Endothelial cell of umbilical vein (primary cell): ENCODE measurements at regions not wholly inside any gene's neighbourhood (a gene's known extent, or its start where the extent isn't known, plus 50 kb on each side); places are given as distances from the start of the nearest gene placed in this dataset.

Experiments
- BruUV-seq: library from RNA; stranded (reverse); fragments of 400-500 nt; replicated peaks from 2 replicates; lab custom pipeline; 2021; lab: Mats Ljungman, UMichigan
- CTCF ChIA-PET: fragments of 300-600, 350-600 bp; sonication (Branson Sonifier 250); formaldehyde crosslinking; loops from one replicate; lab custom pipeline; 2021; ENCODE audit warnings: antibody characterized with exemption, inconsistent platforms; lab: Charles Lee
- POLR2A ChIA-PET: fragments of 300-600, 350-600 bp; sonication (Branson Sonifier 250); formaldehyde crosslinking; loops from one replicate; lab custom pipeline; 2021; ENCODE audit warnings: antibody characterized with exemption, inconsistent platforms; lab: Charles Lee
- DNase-seq: peaks from one replicate; pipeline ENCODE4 v3.0.0-alpha.2; 2011; ENCODE audit warnings: low read depth, low spot score
- FAIRE-seq: peaks from 2 replicates; lab custom pipeline; 2011; peaks lifted over from hg19 to GRCh38; lab: Jason Lieb, UNC
- H2AFZ ChIP-seq: 2 replicates; pipeline ENCODE4 v1.6.0; 2012; ENCODE audit warnings: low read depth, low read length, control low read depth, inconsistent platforms
- H3K27ac ChIP-seq: 2 replicates; pipeline ENCODE4 v1.5.1; 2011; ENCODE audit warnings: low read depth, mild to moderate bottlenecking, control low read depth, low read length, moderate library complexity; ENCODE audit not compliant: insufficient read depth
- H3K27me3 ChIP-seq, 2 experiments: 2 replicates each; pipeline versions ENCODE4 v1.6.0 to v1.6.1; 2011; ENCODE audit warnings: low read length in 2 of 2, mixed read lengths in 1 of 2; ENCODE audit not compliant: control insufficient read depth in 2 of 2, insufficient read depth in 2 of 2
- H3K36me3 ChIP-seq, 2 experiments: 2 replicates in 1 of 2; 3 replicates in 1 of 2; pipeline ENCODE4 v1.5.1; 2011; ENCODE audit warnings: low read length in 2 of 2, mild to moderate bottlenecking in 1 of 2, moderate library complexity in 1 of 2; ENCODE audit not compliant: control insufficient read depth in 2 of 2, insufficient read depth in 2 of 2; ENCODE audit errors: extremely low read depth in 1 of 2
- H3K4me1 ChIP-seq: 3 replicates; pipeline ENCODE4 v1.5.1; 2011; ENCODE audit warnings: mild to moderate bottlenecking, low read length; ENCODE audit not compliant: control insufficient read depth, insufficient read depth; ENCODE audit errors: extremely low read depth
- H3K4me2 ChIP-seq: 2 replicates; pipeline ENCODE4 v1.6.1; 2011; ENCODE audit warnings: low read length, control low read depth, mixed read lengths; ENCODE audit not compliant: insufficient read depth
- H3K4me3 ChIP-seq, 3 experiments: fragments of 200-600 bp in 1 of 3; sonication (generic), shearing (Covaris generic) in 1 of 3; replicated peaks in 1 of 3; 2 replicates each; pipeline ENCODE4 v1.5.1; 2011 to 2016; ENCODE audit warnings: control low read depth in 3 of 3, low read length in 3 of 3, mild to moderate bottlenecking in 2 of 3, inconsistent platforms in 1 of 3, low read depth in 1 of 3, moderate library complexity in 1 of 3; ENCODE audit not compliant: insufficient read depth in 1 of 3
- H3K79me2 ChIP-seq: 2 replicates; pipeline ENCODE4 v1.6.0; 2012; ENCODE audit warnings: low read length, inconsistent platforms; ENCODE audit not compliant: control insufficient read depth, insufficient read depth
- H3K9ac ChIP-seq: replicated peaks from 2 replicates; pipeline ENCODE3; 2011; ENCODE audit warnings: low read length, control low read depth; ENCODE audit not compliant: insufficient read depth; ENCODE audit errors: extremely low read depth
- H3K9me1 ChIP-seq: replicated peaks from 3 replicates; pipeline ENCODE4 v1.6.0; 2011; ENCODE audit warnings: mild to moderate bottlenecking, low read length; ENCODE audit not compliant: control insufficient read depth, insufficient read depth; ENCODE audit errors: extremely low read depth
- H3K9me3 ChIP-seq: replicated peaks from 2 replicates; pipeline ENCODE4 v1.5.1; 2012; ENCODE audit warnings: low read length, inconsistent platforms; ENCODE audit not compliant: control insufficient read depth, insufficient read depth
- H4K20me1 ChIP-seq: replicated peaks from 2 replicates; pipeline ENCODE3; 2011; ENCODE audit warnings: mild to moderate bottlenecking, low read length; ENCODE audit not compliant: control insufficient read depth, insufficient read depth; ENCODE audit errors: extremely low read depth
- CTCF ChIP-seq, 2 donors: IDR thresholded peaks; 1 replicate in 1 of 2; 2 replicates in 1 of 2; pipeline ENCODE4 v1.5.1; 2011; ENCODE audit warnings: low read length in 2 of 2, mild to moderate bottlenecking in 2 of 2, moderate library complexity in 2 of 2, control low read depth in 1 of 2, inconsistent platforms in 1 of 2, low read depth in 1 of 2; ENCODE audit not compliant: insufficient read depth in 1 of 2; ENCODE audit errors: extremely low read depth in 1 of 2
- EZH2 ChIP-seq: IDR thresholded peaks from 2 replicates; pipeline ENCODE4 v1.6.1; 2012; ENCODE audit warnings: borderline replicate concordance, low read depth, mild to moderate bottlenecking, moderate library complexity, low read length, inconsistent platforms; ENCODE audit not compliant: severe bottlenecking
- FOS ChIP-seq: IDR thresholded peaks from 2 replicates; pipeline ENCODE4 v1.6.1; 2011; ENCODE audit warnings: mild to moderate bottlenecking, low read length, moderate library complexity, borderline replicate concordance; ENCODE audit not compliant: insufficient read depth
- GATA2 ChIP-seq: IDR thresholded peaks from 2 replicates; pipeline ENCODE4 v1.7.0; 2011; ENCODE audit warnings: low read depth, mild to moderate bottlenecking, moderate library complexity, mixed read lengths, low read length; ENCODE audit not compliant: insufficient read length, insufficient read depth
- JUN ChIP-seq: IDR thresholded peaks from 2 replicates; pipeline ENCODE4 v1.6.1; 2011; ENCODE audit warnings: borderline replicate concordance, low read depth; ENCODE audit not compliant: insufficient read length, insufficient read depth
- MAX ChIP-seq: IDR thresholded peaks from 2 replicates; pipeline ENCODE4 v1.6.1; 2011; ENCODE audit not compliant: insufficient read depth, insufficient read length
- MYC ChIP-seq: IDR thresholded peaks from one replicate; pipeline ENCODE4 v1.6.1; 2011; ENCODE audit warnings: mild to moderate bottlenecking, low read depth, low read length
- POLR2A ChIP-seq: IDR thresholded peaks from 2 replicates; pipeline ENCODE4 v1.6.1; 2012; ENCODE audit warnings: low read depth, mild to moderate bottlenecking, control low read depth, low read length
- POLR2AphosphoS5 ChIP-seq: IDR thresholded peaks from 2 replicates; pipeline ENCODE4 v1.6.1; 2012; ENCODE audit warnings: low read depth, mild to moderate bottlenecking, control low read depth, low read length, moderate library complexity; ENCODE audit not compliant: insufficient read depth
- dilution Hi-C: fragments of 300-500 bp; cut with MboI; formaldehyde crosslinking; loops from one replicate; pipeline ENCODE4 v1.15.0; 2019; ENCODE audit warnings: low sequenced_read_pairs; ENCODE audit not compliant: extremely low pct_ligation_motif_present
- intact Hi-C: fragments of 100-400 bp; cut with micrococcal nuclease; formaldehyde crosslinking; loops from one replicate; pipeline ENCODE4 v1.10.0; 2022

- Histone ChIP-seq H3K79me2 (no peaks in the 10 kb centered on the region), H3K9ac (no peak overlapping the region), H3K4me3 (no peak overlapping the region), H2AFZ (no peak overlapping the region), H3K27me3 (no peaks in the 10 kb centered on the region), H3K27ac (no peak overlapping the region), H3K9me1 (no peaks in the 10 kb centered on the region), H4K20me1 (no peaks in the 10 kb centered on the region), H3K9me3 (no peaks in the 10 kb centered on the region), H3K36me3 (no peaks in the 10 kb centered on the region), H3K4me1 (no peaks in the 10 kb centered on the region), H3K4me2 (no peak overlapping the region)
- intact Hi-C loops (no loop called here), dilution Hi-C loops (no loop called here)
- BruUV-seq: no TSS peak
- no peak for FAIRE-seq
- DNase-seq: no peak
- ChIA-PET POLR2A (no interaction called here), CTCF (no interaction called here)
- TF ChIP-seq GATA2: no peak
- no peak for TF ChIP-seq POLR2AphosphoS5
- TF ChIP-seq MAX: no peak
- TF ChIP-seq JUN: no peak
- TF ChIP-seq EZH2: no peak
- no peak for TF ChIP-seq FOS
- no peak for TF ChIP-seq MYC
- TF ChIP-seq CTCF (IDR thresholded peaks at IDR 0.05; ENCODE audit: extremely low read depth in 1 of 2, insufficient read depth in 1 of 2, low read depth in 1 of 2, low read length in 2 of 2): no peak
- no peak for TF ChIP-seq POLR2A
These were observed 1092.0 kb upstream of the LRRTM1 start for GRCh38 chr2:81396417-81397019.
